ENCODE measurements at regions not wholly inside any gene's neighbourhood (a gene's known extent, or its start where the extent isn't known, plus 50 kb on each side); places are given as distances from the start of the nearest gene placed in this dataset.
A peak's percentile ranks its signal among the peaks of the same experiment; 100 is the strongest.
"Not testable (repeated sequence)": the region's sequence is repeated elsewhere in the genome, so short reads cannot be mapped to it uniquely, and the experiment has no call there.

DNA sequence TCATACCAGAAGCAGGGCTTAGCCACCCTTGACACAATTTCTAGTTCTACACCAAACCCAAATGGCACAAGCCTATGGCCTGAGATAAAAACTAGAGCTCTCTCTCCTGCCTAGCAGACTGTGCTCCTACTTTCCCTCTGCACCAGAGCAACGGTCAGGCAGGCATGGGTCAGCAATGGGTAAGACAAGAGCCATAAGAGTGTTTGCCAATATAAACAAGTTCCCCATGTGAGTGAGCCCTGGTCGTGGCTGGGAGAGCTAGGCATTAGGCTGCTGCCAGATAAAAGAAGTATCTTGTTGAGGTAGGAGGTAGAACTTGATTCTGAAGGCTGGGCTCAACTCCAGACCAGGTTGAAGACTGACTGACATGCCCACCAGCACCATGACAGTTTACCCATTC is 1979.1 kb downstream of the OLFM4 start:
- DNase-seq (ENCODE audit: low read depth, low spot score) = no peak

- DNase-seq (ENCODE audit: low read depth, low spot score) = no peak
These were observed 1984.4 kb downstream of the OLFM4 start for GRCh38 chr13:55013051-55013450.

- DNase-seq (ENCODE audit: low read depth, low spot score) = no peak
These were observed 2000.7 kb downstream of the OLFM4 start for GRCh38 chr13:55029280-55029679.

DNA sequence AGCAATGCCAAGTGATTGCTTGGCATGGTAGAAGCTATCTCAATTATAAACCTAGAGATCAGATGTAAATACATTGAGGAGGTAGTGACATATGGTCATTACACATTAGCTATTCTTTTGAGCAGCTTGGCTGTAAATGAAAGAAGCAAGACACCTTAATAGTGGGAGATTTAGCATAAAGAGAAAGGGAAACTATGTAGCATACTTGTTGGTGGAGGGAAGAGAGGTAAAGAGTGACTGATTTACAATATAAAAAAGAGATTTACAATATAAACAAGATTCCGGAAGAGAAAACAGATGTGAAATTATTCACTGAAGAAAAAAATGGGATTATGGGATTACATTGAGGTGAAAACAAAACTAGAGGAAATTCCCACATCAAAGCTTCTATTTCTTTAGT is 2009.6 kb downstream of the OLFM4 start:
- no peak for DNase-seq (ENCODE audit: low read depth, low spot score)

GRCh38 chr13:55053891-55054550 is 2025.4 kb downstream of the OLFM4 start:
- DNase-seq (ENCODE audit: low read depth, low spot score) = not testable (repeated sequence)

DNA sequence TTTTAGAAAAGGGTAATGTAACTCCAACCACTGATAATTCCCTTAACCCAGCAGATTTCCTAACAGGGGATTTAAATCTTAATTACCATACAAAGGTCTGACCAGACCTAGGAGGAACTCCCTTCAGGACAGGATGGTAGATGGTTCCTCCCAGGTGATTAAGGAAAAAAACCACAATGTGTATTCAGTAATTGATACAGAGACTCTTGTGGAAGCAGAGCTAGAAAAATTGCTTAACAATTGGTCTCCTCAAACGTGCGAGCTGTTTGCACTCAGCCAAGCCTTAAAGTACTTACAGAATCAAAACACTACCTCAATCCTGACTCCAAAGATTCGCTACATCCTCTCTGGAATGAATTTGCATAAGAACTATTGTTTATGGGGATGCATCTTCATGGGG is 2027.1 kb downstream of the OLFM4 start:
- DNase-seq (ENCODE audit: low read depth, low spot score) = not testable (repeated sequence)

GRCh38 chr13:55062662-55063061 is 2034.0 kb downstream of the OLFM4 start:
- peak; percentile 17 for DNase-seq (ENCODE audit: low read depth, low spot score)

DNA sequence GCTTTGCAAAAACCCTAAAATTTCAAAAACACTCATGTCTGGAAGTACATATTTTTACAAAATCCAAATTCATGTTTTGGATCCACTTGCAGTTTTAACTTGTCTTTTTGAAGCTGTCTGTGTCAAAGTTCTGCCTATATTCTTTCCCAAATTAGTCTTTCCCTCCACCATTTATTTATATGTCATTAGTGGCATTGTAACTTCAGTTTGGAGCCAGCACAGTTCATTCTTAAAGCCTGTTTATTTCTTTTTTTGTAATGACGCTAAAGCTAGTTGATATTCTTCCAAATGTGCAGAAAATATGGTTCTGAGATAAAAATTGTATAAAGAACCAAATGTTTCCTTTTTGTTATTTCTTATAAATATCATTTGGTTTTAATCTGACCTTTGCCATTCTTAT is 2039.3 kb downstream of the OLFM4 start:
- DNase-seq (ENCODE audit: low read depth, low spot score) = no peak

DNA sequence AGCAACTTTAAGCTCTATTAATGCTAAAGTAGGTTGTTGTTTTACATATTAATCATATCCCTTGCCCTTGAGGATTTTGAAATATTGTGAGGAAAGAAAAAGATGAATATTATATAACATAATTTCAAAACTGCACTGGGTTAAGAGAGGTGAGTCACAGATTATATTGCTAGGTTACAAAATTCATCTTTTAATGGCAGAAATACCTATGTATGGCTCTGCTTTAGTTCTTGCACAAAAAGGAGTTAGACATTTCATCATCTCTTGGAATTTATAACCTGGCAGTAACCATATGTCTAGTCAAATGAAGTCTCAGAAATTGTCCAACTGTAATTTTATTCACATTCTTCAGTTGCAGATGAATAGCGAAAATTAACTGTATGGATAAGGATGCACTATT is 2041.1 kb downstream of the OLFM4 start:
- DNase-seq (ENCODE audit: low read depth, low spot score) = no peak

DNA sequence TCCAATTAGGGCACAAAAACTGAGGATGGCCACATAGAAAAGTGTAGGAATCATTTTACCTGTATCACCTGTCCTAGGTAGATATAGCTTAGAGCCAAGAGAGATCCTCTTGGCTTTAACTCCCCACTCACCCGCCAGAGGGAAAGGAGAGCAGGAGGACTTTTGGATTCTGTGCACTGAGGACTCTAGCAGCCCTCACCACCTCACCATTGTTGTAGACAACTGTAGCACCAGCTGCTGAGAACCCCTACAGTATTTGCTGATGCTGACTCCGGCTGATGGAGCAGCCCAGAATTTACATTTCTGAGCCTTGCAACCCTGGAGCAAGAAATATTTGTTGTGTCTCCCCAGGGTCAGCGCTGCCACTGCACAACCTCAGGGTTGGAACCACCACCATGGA is 2044.4 kb downstream of the OLFM4 start:
- no peak for DNase-seq (ENCODE audit: low read depth, low spot score)

DNA sequence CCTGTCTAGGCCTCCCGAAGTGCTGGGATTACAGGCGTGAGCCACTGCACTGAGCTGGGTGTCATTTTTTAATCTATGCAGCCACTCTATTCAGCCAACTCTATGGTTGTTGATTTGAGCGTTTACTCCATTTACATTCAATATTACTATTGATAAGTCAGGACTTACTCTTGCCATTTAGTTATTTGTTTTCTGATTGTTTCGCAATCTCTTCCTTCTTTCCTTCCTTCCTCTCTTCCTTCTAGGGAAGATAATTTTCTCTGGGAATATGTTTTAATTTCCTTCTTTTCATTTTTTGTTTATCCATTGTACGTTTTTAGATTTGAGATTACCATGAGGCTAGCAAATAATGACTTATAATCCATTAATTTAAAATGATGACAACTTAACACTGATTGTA is 2056.0 kb downstream of the OLFM4 start:
- DNase-seq (ENCODE audit: low read depth, low spot score) = no peak

- peak; percentile 45 for DNase-seq (ENCODE audit: low read depth, low spot score)
These were observed 2053.6 kb upstream of the PRR20A start for GRCh38 chr13:55087085-55087484.

DNA sequence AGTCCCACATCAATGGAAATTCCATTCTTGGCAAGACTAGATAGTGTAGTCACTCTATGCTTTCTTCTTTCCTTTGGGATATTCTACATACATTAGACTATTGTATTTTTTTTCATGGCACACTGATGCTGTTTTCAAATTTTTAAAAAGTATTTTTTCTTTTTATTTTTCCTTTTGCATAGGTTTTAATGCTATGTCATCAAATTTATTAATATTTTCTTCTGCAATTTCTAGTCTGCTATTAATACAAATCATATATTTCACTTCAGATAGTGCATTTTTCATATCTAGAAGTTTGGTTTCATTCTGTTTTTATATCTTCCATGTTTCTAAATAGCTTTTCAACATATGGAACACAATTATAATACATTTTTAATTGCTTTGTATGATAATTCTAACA is 2050.1 kb upstream of the PRR20A start:
- DNase-seq (ENCODE audit: low read depth, low spot score) = no peak

GRCh38 chr13:55091172-55091571 is 2049.5 kb upstream of the PRR20A start:
- DNase-seq (ENCODE audit: low read depth, low spot score) = no peak

DNA sequence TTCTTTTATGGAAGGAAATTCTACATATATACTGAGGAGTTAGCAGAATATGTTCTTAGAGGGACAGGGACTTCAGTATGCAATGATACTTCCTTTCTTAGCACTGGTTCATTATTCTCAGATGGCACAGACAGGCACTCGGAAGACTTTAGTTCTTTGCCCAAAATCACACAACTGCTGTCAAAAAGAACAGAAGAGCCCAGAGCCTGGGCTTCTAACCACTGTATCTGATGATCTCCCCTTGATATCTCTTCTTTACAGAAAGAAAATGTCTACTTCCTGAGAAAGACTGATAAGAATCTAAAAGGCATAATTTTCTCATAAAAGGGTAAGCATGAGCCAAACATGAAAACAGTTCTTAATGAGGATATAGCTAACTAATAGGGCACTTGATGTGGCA is 2034.2 kb upstream of the PRR20A start:
- no peak for DNase-seq (ENCODE audit: low read depth, low spot score)

- DNase-seq (ENCODE audit: low read depth, low spot score) = no peak
These were observed 2020.1 kb upstream of the PRR20A start for GRCh38 chr13:55120631-55121030.

DNA sequence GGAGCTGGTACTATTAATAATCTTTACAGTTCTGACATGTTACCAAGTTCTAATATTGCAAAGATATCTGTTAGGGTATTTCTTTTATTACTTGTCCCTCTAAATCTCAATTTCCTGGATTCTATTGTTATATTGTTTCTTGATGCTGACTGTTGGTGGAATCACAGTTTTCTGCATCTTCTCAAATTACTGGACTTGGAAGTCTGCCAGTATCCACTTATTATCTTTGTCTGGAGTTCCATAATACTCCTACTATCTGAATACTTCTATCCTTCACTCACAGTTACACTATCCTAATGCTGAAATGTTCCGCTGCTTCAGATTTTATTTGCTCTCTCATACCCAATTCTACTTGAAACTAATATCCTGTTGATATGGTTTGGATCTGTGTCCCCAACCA is 1985.7 kb upstream of the PRR20A start:
- DNase-seq (ENCODE audit: low read depth, low spot score) = no peak

GRCh38 chr13:55159765-55160164 is 1981.0 kb upstream of the PRR20A start:
- DNase-seq (ENCODE audit: low read depth, low spot score) = no peak

GRCh38 chr13:55160867-55161266 is 1979.9 kb upstream of the PRR20A start:
- no peak for DNase-seq (ENCODE audit: low read depth, low spot score)

- not testable (repeated sequence) for DNase-seq (ENCODE audit: low read depth, low spot score)
These were observed 1962.1 kb upstream of the PRR20A start for GRCh38 chr13:55178582-55178981.

- DNase-seq (ENCODE audit: low read depth, low spot score) = no peak
These were observed 1949.7 kb upstream of the PRR20A start for GRCh38 chr13:55190996-55191395.

DNA sequence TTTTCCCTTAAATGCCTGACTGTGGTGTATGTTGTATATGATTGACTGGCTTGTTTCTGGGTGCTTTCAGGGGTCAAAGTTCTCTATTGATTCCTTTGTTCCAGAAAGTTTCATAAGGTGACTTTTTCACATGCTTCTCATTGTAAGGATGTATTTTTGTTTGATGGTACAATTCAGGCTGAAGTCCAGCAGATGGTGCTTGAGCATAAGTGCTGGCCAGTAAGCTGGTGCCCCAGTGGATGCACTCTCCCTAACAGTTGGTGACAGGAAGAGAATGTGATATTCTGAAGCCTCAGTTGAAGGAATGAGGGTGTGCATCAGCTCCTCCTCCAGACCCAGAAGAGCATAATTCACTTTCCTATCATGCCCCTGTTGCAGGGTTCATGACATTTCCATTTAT is 1941.6 kb upstream of the PRR20A start:
- DNase-seq (ENCODE audit: low read depth, low spot score) = no peak

GRCh38 chr13:55214841-55215345 is 1925.8 kb upstream of the PRR20A start:
- no peak for DNase-seq (ENCODE audit: low read depth, low spot score)

DNA sequence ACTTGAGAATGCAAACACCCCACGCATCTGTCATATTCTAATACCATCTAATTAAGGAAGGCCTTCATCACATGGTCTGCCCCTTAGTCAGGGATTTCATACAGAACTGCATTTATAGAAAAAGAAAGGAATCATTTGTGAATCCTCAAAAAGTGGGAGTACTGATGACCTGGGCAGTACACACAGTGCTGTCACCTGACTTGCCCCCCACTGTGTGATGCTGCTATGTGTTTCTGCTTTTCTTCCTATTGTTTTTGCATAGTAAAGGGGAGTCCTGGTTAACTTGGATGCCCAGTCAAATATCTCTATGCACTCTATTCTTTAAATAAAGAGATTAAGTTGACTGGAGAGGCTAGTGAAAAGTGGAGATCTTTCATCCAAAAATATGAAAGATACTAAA is 1921.2 kb upstream of the PRR20A start:
- no peak for DNase-seq (ENCODE audit: low read depth, low spot score)
